ENCODE measurements at regions not wholly inside any gene's neighbourhood (a gene's known extent, or its start where the extent isn't known, plus 50 kb on each side); places are given as distances from the start of the nearest gene placed in this dataset.

DNA sequence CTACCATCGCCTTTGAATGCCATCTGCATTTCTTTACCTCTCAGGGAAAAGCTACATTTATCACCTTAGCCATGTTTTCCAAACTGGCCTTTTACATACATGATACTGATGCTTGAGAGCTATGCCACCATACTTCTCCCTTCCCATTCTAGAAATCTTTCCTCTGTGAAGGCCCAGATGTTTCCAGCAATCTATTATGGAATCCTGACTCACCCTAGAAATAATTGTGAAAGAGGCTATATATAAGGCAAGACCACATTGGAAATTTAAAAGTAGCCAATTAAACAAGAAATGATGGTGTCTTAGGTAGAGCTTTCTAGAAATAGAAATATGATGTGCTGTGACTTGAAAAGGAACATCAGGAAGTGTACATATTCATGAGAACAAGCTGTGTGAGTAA lies 389.7 kb downstream of the INHBA start:
- TF ChIP-seq, protein P1, sequence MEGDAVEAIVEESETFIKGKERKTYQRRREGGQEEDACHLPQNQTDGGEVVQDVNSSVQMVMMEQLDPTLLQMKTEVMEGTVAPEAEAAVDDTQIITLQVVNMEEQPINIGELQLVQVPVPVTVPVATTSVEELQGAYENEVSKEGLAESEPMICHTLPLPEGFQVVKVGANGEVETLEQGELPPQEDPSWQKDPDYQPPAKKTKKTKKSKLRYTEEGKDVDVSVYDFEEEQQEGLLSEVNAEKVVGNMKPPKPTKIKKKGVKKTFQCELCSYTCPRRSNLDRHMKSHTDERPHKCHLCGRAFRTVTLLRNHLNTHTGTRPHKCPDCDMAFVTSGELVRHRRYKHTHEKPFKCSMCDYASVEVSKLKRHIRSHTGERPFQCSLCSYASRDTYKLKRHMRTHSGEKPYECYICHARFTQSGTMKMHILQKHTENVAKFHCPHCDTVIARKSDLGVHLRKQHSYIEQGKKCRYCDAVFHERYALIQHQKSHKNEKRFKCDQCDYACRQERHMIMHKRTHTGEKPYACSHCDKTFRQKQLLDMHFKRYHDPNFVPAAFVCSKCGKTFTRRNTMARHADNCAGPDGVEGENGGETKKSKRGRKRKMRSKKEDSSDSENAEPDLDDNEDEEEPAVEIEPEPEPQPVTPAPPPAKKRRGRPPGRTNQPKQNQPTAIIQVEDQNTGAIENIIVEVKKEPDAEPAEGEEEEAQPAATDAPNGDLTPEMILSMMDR (IDR thresholded peaks at IDR 0.05; ENCODE audit: poor library complexity): no peak
- TF ChIP-seq EZH2 (IDR thresholded peaks at IDR 0.05; ENCODE audit: borderline replicate concordance): no peak
- no peak for TF ChIP-seq EZH2phosphoT487 (IDR thresholded peaks at IDR 0.05; ENCODE audit: low read depth, severe bottlenecking, unreplicated experiment)
